Stomach (tissue), 4 donors: ENCODE measurements at regions not wholly inside any gene's neighbourhood (a gene's known extent, or its start where the extent isn't known, plus 50 kb on each side); places are given as distances from the start of the nearest gene placed in this dataset.

Source experiments
- POLR2A ChIP-seq, 4 donors: fragments of 450-650 bp; IDR thresholded peaks; one replicate each; pipeline ENCODE4 v1.6.1; 2016; ENCODE audit warnings: antibody characterized with exemption in 4 of 4, control low read depth in 2 of 4, mild to moderate bottlenecking in 1 of 4, moderate library complexity in 1 of 4
- POLR2AphosphoS5 ChIP-seq, 3 donors: sonication (generic); formaldehyde crosslinking; IDR thresholded peaks; one replicate each; pipeline ENCODE4 v1.6.1; 2016; ENCODE audit warnings: antibody characterized with exemption in 3 of 3
- TF ChIP-seq, protein P1 (sequence below), 7 experiments: fragments of 450-650 bp in 4 of 7; fragments of 200-600 bp in 3 of 7; sonication (generic) in 3 of 7; IDR thresholded peaks; one replicate each; pipeline ENCODE4 v1.5.1; 2016 to 2019; ENCODE audit warnings: antibody characterized with exemption in 7 of 7, control low read depth in 2 of 7, mild to moderate bottlenecking in 1 of 7

DNA sequence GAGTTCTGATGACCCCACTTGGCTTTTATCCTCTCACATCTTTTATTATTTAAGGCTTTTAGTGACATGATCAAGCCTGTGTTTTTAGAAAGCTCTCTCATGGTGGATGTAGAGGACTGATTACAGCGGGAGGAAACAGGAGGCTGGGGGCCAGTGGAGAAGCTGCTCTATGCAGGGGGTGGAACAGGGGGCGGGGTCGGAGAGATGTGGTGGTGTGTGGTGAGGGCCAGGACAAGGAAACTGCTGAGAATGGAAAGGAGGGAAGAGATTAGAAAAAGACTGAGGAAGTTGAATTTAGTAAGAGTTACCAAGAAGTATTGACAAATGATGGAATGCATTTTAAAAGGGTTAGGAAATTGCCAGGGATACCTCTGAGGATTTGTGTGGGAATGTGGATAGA is 292.2 kb downstream of the ZIC3 start:
- TF ChIP-seq POLR2AphosphoS5 (IDR thresholded peaks at IDR 0.05), result no peak
- TF ChIP-seq, protein P1, sequence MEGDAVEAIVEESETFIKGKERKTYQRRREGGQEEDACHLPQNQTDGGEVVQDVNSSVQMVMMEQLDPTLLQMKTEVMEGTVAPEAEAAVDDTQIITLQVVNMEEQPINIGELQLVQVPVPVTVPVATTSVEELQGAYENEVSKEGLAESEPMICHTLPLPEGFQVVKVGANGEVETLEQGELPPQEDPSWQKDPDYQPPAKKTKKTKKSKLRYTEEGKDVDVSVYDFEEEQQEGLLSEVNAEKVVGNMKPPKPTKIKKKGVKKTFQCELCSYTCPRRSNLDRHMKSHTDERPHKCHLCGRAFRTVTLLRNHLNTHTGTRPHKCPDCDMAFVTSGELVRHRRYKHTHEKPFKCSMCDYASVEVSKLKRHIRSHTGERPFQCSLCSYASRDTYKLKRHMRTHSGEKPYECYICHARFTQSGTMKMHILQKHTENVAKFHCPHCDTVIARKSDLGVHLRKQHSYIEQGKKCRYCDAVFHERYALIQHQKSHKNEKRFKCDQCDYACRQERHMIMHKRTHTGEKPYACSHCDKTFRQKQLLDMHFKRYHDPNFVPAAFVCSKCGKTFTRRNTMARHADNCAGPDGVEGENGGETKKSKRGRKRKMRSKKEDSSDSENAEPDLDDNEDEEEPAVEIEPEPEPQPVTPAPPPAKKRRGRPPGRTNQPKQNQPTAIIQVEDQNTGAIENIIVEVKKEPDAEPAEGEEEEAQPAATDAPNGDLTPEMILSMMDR (IDR thresholded peaks at IDR 0.05), result no peak
- no peak for TF ChIP-seq POLR2A (IDR thresholded peaks at IDR 0.05)
